AG09319 (cell line): ENCODE measurements at regions not wholly inside any gene's neighbourhood (a gene's known extent, or its start where the extent isn't known, plus 50 kb on each side); places are given as distances from the start of the nearest gene placed in this dataset.
"Not testable (repeated sequence)": the region's sequence is repeated elsewhere in the genome, so short reads cannot be mapped to it uniquely, and the experiment has no call there.

Experiments used
- DNase-seq: peaks from one replicate; pipeline ENCODE4 v3.0.0-alpha.2; 2010; ENCODE audit warnings: low read depth; ENCODE audit errors: extremely low read depth
- TF ChIP-seq, protein P1 (sequence below): IDR thresholded peaks from 2 replicates; pipeline ENCODE4 v1.5.1; 2011; ENCODE audit warnings: low read depth, mild to moderate bottlenecking, inconsistent platforms, low read length, moderate library complexity

- not testable (repeated sequence) for DNase-seq
Observed at GRCh38 chr17:20387549-20387948, 79.8 kb downstream of the LGALS9B start.

GRCh38 chr17:20381358-20382300 is 85.7 kb downstream of the LGALS9B start:
- TF ChIP-seq, protein P1, sequence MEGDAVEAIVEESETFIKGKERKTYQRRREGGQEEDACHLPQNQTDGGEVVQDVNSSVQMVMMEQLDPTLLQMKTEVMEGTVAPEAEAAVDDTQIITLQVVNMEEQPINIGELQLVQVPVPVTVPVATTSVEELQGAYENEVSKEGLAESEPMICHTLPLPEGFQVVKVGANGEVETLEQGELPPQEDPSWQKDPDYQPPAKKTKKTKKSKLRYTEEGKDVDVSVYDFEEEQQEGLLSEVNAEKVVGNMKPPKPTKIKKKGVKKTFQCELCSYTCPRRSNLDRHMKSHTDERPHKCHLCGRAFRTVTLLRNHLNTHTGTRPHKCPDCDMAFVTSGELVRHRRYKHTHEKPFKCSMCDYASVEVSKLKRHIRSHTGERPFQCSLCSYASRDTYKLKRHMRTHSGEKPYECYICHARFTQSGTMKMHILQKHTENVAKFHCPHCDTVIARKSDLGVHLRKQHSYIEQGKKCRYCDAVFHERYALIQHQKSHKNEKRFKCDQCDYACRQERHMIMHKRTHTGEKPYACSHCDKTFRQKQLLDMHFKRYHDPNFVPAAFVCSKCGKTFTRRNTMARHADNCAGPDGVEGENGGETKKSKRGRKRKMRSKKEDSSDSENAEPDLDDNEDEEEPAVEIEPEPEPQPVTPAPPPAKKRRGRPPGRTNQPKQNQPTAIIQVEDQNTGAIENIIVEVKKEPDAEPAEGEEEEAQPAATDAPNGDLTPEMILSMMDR: peak; percentile 40

DNA sequence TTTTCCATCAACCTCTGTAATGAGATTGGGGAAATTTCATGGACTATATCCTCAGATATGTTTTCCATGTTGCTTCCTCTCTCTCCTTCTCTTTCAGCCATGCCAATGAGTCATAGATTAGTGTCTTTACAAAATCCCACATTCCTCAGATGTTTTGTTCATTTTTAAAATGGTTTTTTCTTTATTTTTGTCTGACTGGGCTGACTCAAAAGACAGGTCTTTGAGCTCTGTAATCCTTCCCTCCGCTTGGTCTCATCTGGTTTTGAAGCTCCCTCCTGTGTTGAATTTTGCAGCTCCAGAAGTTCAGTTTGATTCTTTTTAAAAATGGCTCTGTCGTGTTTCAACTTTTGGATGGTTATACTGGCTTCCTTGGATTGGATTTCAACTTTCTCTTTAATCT is 86.7 kb downstream of the LGALS9B start:
- not testable (repeated sequence) for DNase-seq

More at GRCh38 chr17:20381358-20382300, 85.7 kb downstream of the LGALS9B start:
- DNase-seq: not testable (repeated sequence)

- DNase-seq: not testable (repeated sequence)
Observed at GRCh38 chr17:20379251-20379650, 88.1 kb downstream of the LGALS9B start.

DNA sequence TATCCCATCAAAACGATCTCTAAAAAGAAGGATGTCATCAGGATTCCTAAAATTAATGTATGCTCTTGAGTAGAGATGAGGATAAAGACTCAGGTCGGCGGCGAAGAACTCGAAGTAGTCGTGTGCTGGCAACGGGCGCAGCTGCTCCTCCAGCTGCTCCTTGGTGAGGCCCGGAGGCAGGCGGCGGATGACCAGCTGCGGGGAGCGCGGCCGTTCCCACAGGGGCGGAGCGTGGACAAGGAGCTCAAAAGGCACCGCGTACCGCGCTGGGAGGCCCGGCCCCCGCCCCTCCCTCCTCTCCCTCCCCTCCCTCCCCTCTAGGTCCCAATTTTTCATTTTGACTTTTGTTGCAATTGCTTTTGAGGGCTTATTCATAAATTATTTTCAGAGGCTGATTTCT is 90.7 kb downstream of the LGALS9B start:
- not testable (repeated sequence) for DNase-seq

GRCh38 chr17:20375745-20376144 is 91.6 kb downstream of the LGALS9B start:
- not testable (repeated sequence) for DNase-seq
